ENCODE measurements at regions not wholly inside any gene's neighbourhood (a gene's known extent, or its start where the extent isn't known, plus 50 kb on each side); places are given as distances from the start of the nearest gene placed in this dataset.
"Not testable (repeated sequence)": the region's sequence is repeated elsewhere in the genome, so short reads cannot be mapped to it uniquely, and the experiment has no call there.

DNA sequence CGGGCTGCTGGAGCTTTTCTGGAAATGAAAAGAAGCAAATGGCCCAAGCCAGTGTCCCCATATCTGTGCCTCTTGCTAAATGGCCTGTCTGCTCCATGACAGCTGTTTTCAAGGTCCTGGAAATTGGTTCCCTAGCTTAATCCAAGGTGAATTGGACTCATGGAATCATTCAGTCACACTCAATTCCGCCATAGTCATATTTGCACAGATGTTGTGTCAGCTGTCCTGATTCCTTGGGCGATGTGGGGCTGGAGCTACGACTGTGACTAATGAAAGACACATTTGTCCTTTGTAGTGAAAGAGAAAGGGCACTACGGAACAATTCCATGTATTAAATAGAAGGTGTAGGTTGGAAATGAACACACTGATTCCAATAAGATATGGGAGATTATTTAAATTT, 102.9 kb upstream of the MEGF10 start:
- H3K27me3 ChIP-seq (ENCODE audit: control insufficient read depth, insufficient read depth, low read length), result no peaks in the 10 kb centered on the region
- TF ChIP-seq, protein P1, sequence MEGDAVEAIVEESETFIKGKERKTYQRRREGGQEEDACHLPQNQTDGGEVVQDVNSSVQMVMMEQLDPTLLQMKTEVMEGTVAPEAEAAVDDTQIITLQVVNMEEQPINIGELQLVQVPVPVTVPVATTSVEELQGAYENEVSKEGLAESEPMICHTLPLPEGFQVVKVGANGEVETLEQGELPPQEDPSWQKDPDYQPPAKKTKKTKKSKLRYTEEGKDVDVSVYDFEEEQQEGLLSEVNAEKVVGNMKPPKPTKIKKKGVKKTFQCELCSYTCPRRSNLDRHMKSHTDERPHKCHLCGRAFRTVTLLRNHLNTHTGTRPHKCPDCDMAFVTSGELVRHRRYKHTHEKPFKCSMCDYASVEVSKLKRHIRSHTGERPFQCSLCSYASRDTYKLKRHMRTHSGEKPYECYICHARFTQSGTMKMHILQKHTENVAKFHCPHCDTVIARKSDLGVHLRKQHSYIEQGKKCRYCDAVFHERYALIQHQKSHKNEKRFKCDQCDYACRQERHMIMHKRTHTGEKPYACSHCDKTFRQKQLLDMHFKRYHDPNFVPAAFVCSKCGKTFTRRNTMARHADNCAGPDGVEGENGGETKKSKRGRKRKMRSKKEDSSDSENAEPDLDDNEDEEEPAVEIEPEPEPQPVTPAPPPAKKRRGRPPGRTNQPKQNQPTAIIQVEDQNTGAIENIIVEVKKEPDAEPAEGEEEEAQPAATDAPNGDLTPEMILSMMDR (IDR thresholded peaks at IDR 0.05; ENCODE audit: insufficient read depth, low read length, severe bottlenecking), result no peak
- FAIRE-seq (peak; percentile 47), DNase-seq (ENCODE audit: low read depth) (no peak)
- no peak overlapping the region for H3K4me3 ChIP-seq (ENCODE audit: low read depth, low read length)
- no peaks in the 10 kb centered on the region for H3K36me3 ChIP-seq (ENCODE audit: control insufficient read depth, insufficient read depth, low read length)

DNA sequence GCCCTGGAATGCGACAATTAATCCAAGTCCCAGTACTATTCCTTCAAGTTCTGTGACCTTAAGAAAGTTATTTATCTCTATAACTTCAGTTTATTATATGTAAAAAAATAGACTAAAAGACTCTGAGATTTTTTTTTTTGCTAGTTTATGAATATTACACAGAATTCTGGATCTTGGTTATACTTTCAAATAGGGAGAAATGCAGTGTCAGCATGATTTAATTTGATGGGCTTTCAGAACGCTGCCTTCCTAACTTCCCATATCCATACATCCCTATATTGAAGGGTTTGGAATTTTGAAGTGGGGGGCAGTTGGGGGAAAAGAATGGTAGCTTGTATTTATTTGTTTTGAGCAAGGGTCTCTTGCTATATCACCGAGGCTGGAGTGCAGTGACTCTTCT, 98.4 kb upstream of the MEGF10 start:
- TF ChIP-seq, protein P1 (IDR thresholded peaks at IDR 0.05; ENCODE audit: insufficient read depth, low read length, severe bottlenecking), result no peak
- Histone ChIP-seq H3K36me3 (ENCODE audit: control insufficient read depth, insufficient read depth, low read length) (no peaks in the 10 kb centered on the region), H3K27me3 (ENCODE audit: control insufficient read depth, insufficient read depth, low read length) (no peaks in the 10 kb centered on the region), H3K4me3 (ENCODE audit: low read depth, low read length) (no peak overlapping the region)
- FAIRE-seq, result no peak
- no peak for DNase-seq (ENCODE audit: low read depth)

DNA sequence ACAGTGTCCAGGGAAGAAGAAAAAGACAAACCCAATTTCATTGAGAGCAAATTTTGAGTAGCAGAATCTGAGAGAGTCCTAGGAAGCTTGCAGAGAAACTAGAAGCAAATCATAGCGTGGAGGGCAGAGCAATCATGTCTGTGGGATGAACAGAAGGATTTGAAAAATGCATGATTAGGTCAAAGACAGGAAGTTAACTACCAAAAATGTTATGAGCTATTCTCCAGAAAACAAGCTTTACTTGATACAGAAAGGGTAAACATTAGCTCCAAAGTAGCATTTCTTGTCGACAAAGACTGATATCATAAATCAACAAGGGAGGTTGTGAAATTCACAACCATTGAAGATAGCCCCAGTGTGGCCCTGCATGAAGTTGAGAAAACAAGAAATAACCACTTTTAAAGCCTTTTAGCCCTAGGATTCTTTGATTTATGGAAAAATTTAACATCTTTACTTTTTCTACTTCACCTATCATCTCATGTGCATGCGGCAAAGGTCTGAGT, 97.7 kb upstream of the MEGF10 start:
- H3K27me3 ChIP-seq (ENCODE audit: control insufficient read depth, insufficient read depth, low read length), result no peaks in the 10 kb centered on the region
- DNase-seq (ENCODE audit: low read depth) (no peak), FAIRE-seq (no peak)
- no peak overlapping the region for H3K4me3 ChIP-seq (ENCODE audit: low read depth, low read length)
- H3K36me3 ChIP-seq (ENCODE audit: control insufficient read depth, insufficient read depth, low read length), result no peaks in the 10 kb centered on the region
- TF ChIP-seq, protein P1 (IDR thresholded peaks at IDR 0.05; ENCODE audit: insufficient read depth, low read length, severe bottlenecking), result no peak

DNA sequence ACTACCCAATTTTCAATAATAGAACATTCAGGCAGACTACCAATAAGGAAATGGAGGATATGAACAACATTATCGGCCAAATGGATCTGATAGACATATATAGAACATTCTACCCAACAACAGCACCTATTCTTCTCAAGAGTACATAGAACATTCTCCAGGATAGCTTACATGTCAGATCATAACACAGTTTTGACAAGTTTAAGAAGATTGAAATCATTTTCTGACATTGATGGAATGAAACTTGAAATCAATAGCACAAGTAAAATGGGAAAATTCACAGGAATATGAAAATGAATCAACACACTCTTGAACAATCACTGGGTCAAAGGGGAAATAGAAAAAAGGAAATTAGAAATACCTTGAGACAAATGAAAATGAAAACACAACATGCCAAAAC, 94.6 kb upstream of the MEGF10 start:
- Histone ChIP-seq H3K36me3 (ENCODE audit: control insufficient read depth, insufficient read depth, low read length) (no peaks in the 10 kb centered on the region), H3K4me3 (ENCODE audit: low read depth, low read length) (no peak overlapping the region), H3K27me3 (ENCODE audit: control insufficient read depth, insufficient read depth, low read length) (no peaks in the 10 kb centered on the region)
- TF ChIP-seq, protein P1 (IDR thresholded peaks at IDR 0.05; ENCODE audit: insufficient read depth, low read length, severe bottlenecking), result no peak
- DNase-seq (ENCODE audit: low read depth) (no peak), FAIRE-seq (no peak)

DNA sequence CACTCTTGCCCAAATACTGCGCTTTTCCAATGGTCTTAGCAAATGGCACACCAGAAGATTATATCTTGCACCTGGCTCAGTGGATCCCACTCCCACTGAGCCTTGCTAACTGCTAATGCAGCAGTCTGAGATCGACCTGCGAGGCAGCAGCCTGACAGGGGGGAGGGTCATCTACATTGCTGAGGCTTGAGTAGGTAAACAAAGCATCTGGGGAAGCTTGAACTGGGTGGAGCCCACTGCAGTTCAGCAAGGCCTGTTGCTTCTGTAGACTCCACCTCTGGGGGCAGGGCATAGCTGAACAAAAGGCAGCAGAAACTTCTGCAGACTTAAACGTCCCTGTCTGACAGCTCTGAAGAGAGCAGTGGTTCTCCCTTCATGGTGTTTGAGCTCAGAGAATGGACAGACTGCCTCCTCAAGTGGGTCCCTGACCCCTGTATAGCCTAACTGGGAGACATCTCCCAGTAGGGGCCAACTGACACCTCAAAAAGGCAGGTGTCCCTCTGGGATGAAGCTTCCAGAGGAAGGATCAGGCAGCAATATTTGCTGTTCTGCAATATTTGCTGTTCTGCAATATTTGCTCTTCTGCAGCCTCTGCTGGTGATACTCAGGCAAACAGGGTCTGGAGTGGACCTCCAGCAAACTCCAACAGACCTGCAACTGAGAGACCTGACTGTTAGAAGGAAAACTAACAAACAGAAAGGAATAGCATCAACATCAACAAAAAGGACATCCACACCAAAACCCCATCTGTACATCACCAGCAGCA, 93.0 kb upstream of the MEGF10 start:
- not testable (repeated sequence) for H3K4me3 ChIP-seq (ENCODE audit: low read depth, low read length); H3K36me3 ChIP-seq (ENCODE audit: control insufficient read depth, insufficient read depth, low read length); H3K27me3 ChIP-seq (ENCODE audit: control insufficient read depth, insufficient read depth, low read length); FAIRE-seq
- peak; percentile 17 for DNase-seq (ENCODE audit: low read depth)

DNA sequence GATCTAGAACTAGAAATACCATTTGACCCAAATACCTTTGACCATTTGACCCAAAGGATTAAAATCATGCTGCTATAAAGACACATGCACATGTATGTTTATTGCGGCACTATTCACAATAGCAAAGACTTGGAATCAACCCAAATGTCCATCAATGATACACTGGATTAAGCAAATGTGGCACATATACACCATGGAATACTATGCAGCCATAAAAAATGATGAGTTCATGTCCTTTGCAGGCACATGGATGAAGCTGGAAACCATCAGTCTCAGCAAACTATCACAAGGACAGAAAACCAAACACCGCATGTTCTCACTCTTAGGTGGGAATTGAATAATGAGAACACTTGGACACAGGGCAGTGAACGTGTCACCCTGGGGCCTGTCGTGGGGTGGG, 87.9 kb upstream of the MEGF10 start:
- not testable (repeated sequence) for DNase-seq (ENCODE audit: low read depth); H3K36me3 ChIP-seq (ENCODE audit: control insufficient read depth, insufficient read depth, low read length); FAIRE-seq; H3K4me3 ChIP-seq (ENCODE audit: low read depth, low read length); H3K27me3 ChIP-seq (ENCODE audit: control insufficient read depth, insufficient read depth, low read length)

DNA sequence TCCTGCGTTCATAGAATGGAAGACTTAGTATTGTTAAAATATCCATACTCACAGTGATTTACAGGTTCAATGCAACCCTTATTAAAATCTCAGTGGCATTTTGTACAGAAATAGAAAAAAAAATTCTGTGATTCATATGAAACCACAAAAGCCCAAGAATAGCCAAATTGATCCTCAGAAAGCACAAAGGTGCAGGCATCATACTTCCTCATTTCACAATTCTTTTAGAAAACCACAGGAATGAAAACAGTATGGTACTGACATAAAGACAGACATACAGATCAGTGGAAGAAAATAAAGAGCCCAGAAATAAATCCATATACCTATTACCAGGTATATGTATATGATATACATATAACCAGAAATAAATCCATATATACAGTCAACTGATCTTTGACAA, 86.8 kb upstream of the MEGF10 start:
- Histone ChIP-seq H3K27me3 (ENCODE audit: control insufficient read depth, insufficient read depth, low read length) (no peaks in the 10 kb centered on the region), H3K4me3 (ENCODE audit: low read depth, low read length) (no peak overlapping the region), H3K36me3 (ENCODE audit: control insufficient read depth, insufficient read depth, low read length) (no peaks in the 10 kb centered on the region)
- FAIRE-seq (no peak), DNase-seq (ENCODE audit: low read depth) (peak; percentile 90)
- TF ChIP-seq, protein P1 (IDR thresholded peaks at IDR 0.05; ENCODE audit: insufficient read depth, low read length, severe bottlenecking), result no peak

Measured in bronchial epithelial cell (primary cell).